ENCODE measurements at regions not wholly inside any gene's neighbourhood (a gene's known extent, or its start where the extent isn't known, plus 50 kb on each side); places are given as distances from the start of the nearest gene placed in this dataset.

GRCh38 chr20:60372275-60372674 is 414.1 kb downstream of the CDH26 start:
- no peak for DNase-seq

GRCh38 chr20:60372822-60373221 is 414.6 kb downstream of the CDH26 start:
- no peak for DNase-seq

GRCh38 chr20:60378620-60379019 is 420.4 kb downstream of the CDH26 start:
- DNase-seq: no peak

- DNase-seq: no peak
These were observed 423.6 kb downstream of the CDH26 start for GRCh38 chr20:60381643-60382400.

- DNase-seq: no peak
These were observed 431.2 kb downstream of the CDH26 start for GRCh38 chr20:60389441-60389840.

- DNase-seq: no peak
These were observed 431.7 kb downstream of the CDH26 start for GRCh38 chr20:60389882-60390281.

GRCh38 chr20:60395991-60396390 is 437.8 kb downstream of the CDH26 start:
- no peak for DNase-seq

- DNase-seq: no peak
These were observed 442.3 kb downstream of the CDH26 start for GRCh38 chr20:60400567-60400966.

- DNase-seq: no peak
These were observed 444.2 kb downstream of the CDH26 start for GRCh38 chr20:60402189-60403058.

GRCh38 chr20:60403105-60403741 is 445.0 kb downstream of the CDH26 start:
- no peak for DNase-seq

- no peak for DNase-seq
These were observed 449.0 kb downstream of the CDH26 start for GRCh38 chr20:60407011-60407771.

GRCh38 chr20:60407938-60408337 is 449.7 kb downstream of the CDH26 start:
- DNase-seq: no peak

- no peak for DNase-seq
These were observed 450.2 kb downstream of the CDH26 start for GRCh38 chr20:60408435-60408834.

GRCh38 chr20:60410618-60411264 is 452.5 kb downstream of the CDH26 start:
- no peak for DNase-seq

- no peak for DNase-seq
These were observed 453.6 kb downstream of the CDH26 start for GRCh38 chr20:60411813-60412212.

- DNase-seq: no peak
These were observed 462.5 kb downstream of the CDH26 start for GRCh38 chr20:60420676-60421229.

GRCh38 chr20:60422848-60423247 is 464.6 kb downstream of the CDH26 start:
- no peak for DNase-seq

GRCh38 chr20:60424267-60424902 is 466.2 kb downstream of the CDH26 start:
- no peak for DNase-seq

- DNase-seq: no peak
These were observed 469.3 kb downstream of the CDH26 start for GRCh38 chr20:60427516-60427915.

- DNase-seq: no peak
These were observed 470.4 kb downstream of the CDH26 start for GRCh38 chr20:60428651-60429050.

- no peak for DNase-seq
These were observed 472.3 kb downstream of the CDH26 start for GRCh38 chr20:60430516-60431001.

All from C1 segment of cervical spinal cord (tissue), 14 donors.